ENCODE measurements at regions not wholly inside any gene's neighbourhood (a gene's known extent, or its start where the extent isn't known, plus 50 kb on each side); places are given as distances from the start of the nearest gene placed in this dataset.
"Not testable (repeated sequence)": the region's sequence is repeated elsewhere in the genome, so short reads cannot be mapped to it uniquely, and the experiment has no call there.

DNA sequence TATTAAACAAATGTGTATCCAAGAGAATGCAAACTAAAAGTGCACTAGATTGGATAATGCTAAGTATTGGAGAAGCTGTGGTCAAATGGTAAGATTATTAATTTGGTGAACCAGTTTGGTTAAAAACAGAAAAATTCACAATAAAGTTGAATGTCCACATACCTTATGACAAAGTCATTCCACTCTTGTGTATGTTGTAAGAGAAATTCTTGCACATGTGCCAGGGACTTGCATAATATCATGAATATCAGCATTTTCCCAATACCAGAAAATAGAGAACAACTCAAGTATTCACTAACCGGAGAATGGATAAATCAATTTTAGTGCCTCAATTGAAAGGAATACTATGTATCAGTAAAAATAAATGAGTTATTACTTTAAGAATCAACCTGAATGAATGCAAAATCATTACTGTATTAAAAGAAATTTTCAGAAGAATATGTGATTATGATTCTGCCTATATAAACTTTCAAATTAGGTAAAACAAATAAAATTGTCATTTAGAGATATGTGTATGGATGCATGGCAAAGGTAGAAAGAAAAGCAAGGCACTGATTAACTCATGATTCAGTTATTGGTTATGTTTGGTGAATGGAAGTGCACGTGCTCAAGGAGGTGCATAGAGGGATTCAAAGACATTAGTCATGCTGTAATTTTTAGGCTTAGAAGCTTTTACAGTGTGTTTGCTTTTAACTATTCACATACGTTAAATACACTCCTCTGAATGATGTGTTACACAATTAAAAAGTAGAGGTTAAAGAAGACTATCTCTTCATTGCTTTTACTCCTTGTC, 217.4 kb upstream of the KCNK2 start:
- no peak for DNase-seq

DNA sequence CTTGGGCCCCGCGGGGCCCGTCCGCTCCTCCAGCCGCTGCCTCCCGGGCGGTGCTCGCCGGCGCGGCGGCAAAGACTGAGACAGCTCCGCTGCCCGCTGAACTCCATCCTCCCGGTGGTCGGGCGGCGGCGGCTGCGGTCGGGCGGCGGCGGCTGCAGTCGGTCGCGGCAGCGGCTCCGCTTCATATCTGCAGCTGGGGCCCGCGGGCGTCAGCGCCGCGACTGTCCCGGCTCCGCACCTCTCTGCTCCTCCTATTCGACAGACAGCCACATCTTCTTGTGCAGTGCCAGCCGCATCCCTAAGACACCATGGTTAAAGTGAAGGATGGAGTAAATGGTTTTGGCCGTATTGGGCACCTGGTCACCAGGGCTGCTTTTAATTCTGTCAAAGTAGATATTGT, 212.1 kb upstream of the KCNK2 start:
- DNase-seq, result not testable (repeated sequence)

DNA sequence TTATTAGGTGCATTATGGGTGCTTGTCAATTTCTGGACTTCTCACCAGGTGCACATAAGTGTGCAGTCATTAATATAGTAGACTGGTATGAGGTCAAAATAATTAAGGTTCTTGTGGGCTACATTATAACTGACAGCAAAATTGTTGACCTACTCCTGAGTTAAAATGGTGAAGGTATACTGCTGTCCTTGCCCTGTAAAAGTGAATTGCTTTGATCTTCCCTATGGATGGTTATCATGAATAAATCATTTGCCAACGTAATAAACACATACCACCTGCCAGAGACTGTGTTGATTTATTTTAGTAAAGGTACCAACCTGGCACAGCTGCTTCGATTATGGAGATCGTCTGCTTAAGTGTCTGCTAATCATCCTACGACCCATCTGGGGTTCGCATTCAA, 201.6 kb upstream of the KCNK2 start:
- no peak for DNase-seq

DNA sequence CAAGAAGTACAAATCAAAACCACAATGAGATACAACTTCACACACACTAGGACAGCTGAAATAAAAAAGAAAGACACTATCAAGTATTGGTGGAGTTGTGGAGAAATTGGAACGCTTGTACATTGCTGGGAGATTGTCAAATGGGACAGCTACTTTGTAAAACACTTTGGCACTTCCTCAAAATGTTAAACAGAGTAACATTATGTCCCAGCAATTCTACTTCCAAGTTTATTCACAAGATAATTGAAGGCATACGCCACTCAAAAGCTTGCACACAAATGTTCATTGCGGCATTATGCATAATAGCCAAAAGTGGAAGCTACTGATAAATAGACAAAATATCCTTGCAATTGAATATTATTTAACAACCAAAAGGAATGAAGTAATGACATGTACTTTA, 199.9 kb upstream of the KCNK2 start:
- DNase-seq, result no peak

DNA sequence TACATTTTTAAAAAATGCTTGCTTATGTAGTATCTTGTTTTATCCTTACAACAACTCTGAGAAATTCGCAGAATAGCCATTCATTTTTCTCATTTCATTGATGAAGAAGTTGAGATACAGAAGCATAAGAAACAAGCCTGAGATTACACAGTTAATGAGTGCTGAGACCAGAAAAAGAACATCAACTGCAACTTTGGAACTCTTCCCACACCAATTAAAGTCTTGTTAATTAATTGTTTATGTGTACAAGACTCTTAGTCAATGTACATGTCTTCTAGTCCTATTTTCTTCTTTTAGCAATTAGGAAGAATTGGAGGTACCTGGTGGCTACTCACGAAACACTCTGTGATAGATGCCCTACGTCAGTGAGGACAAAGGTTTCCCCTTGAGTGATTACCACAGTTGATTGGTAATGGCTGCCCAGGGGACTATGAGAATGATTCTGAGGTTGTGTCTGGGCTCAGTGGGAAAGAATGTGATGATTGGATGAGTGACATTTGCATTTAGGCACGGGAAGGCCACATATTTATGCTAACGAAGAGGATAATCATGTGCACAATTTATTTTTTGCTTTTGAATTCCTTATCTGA, 187.4 kb upstream of the KCNK2 start:
- no peak for DNase-seq

DNA sequence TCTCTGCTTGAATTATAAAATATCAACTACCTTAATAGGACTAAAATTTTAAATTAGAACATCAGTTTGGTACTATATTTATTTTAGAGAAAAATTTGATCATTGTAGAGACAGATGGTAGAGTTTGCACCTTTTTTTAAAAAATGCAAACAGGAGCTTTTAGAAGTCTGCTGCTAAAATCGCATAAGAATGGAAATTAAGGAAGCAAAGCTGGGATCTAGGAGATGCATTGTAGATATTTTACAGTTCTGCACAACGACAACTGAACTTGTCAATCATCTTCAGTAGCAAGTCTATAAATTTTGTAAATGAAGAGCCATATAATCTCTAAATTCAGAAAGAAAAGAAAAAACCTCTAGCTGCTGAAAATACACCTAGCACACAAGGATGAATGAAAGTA, 185.6 kb upstream of the KCNK2 start:
- no peak for DNase-seq

DNA sequence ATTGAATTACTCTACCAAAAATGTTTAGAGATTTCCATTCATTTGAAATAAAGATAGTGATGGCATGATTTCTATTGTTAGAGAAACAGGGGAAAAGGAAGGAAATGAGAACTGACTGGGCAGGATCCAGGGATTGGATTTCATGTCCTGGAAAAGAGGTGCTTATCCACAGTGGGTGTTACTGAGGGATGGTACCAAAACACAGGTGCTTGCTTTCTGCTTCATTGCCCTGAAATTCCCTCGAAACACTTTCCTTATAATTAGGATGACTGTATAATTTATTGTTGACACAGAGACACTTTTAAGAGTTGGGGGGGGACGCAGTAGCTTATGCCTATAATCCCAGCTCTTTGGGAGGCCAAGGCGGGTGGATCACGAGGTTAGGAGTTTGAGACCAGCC, 185.0 kb upstream of the KCNK2 start:
- no peak for DNase-seq

DNA sequence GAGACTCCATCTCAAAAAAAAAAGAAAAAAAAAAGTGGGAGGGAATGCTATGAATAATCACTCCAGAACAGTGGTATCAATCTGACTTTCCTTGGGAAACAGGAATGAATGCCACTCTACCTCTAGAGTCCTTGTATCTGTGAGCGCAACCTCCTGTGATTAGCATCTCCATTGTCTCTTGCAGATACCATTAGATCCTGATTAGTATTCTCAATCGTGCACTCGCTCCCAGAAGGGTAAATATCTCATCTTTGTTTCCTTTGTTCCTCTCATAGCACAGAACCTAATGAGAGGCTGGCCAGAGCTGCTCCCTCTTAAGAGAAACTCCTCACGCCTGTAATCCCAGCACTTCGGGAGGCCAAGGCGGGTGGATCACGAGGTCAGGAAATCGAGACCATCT, 184.4 kb upstream of the KCNK2 start:
- no peak for DNase-seq

DNA sequence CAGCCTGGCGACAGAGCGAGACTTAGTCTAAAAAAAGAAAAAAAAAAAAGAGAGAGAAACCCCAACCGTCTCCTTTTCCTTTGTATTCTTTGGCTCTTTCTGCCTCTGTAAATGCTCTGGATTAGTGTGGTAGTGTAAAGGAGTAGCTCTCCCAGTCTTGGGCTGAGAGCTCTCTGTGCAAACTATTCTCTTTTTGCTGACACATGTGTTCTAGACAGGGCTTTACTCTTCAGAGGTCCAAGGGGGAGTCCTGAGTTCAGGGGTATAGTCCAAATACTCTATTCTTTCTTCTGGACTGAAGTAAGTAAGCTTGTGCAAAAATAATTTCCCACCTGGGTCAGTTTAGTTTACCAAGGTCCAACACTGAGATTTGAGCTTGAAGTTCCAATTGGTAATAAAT, 183.8 kb upstream of the KCNK2 start:
- DNase-seq, result no peak

DNA sequence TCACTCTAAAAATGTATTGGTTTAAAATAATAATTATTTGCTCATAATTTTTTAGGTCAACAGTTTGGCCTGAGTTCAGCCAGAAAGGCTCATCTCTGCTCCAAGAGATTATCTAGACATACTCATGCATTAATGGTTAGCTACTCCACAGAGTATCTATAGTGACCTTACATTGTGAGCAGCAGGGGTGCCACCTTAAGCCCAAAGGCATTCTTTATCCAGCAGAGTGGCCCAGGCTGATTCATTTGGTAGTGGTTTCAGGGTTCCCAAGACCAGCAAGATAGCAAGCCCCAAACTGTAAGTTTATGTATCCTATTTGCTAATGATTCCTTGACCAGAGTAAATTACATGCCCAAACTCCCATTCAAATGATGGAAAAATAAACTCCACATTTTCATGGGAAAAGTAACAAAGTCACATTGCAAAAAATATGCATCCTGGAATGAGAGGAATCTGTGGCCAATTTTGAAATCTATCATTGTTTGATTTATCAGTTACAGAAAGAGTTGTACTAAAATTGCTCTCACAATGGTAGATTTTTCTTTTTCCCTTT, 182.6 kb upstream of the KCNK2 start:
- DNase-seq, result no peak

DNA sequence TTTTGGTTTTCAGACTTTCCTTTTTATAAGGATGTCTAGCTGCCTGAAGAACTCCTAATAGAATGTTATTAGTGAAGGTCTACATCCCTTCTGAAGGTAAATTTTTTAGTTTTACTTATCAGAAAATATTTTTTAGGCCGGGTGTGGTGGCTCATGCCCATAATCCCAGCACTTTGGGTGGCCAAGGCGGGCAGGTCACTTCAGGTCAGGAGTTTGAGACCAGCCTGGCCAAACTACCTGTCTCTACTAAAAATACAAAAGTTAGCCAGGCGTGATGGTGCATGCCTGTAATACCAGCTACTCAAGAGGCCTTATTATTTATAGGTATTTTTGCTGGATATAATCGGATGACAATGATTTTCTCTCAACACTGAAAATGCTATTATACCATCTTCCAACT, 181.9 kb upstream of the KCNK2 start:
- DNase-seq, result no peak

DNA sequence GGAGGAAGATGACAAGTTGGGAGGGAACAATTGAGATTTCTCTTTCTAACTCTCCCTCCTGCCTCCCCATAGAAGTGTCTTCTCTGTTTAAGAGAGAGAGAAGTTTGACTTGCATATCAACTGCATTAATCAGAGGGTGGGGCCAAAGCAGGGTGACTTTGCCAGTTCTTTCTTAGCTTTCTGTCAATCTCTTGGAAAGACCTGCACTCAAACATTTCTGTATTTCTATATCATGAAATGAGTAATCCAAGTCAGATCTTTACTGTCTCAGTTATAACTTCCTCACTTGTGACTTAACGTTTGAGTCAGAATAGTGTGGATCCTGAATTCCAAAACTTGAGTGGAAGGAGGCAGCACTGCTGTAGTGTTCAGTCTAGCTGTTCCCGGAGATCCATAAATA, 180.8 kb upstream of the KCNK2 start:
- DNase-seq, result peak; percentile 35

DNA sequence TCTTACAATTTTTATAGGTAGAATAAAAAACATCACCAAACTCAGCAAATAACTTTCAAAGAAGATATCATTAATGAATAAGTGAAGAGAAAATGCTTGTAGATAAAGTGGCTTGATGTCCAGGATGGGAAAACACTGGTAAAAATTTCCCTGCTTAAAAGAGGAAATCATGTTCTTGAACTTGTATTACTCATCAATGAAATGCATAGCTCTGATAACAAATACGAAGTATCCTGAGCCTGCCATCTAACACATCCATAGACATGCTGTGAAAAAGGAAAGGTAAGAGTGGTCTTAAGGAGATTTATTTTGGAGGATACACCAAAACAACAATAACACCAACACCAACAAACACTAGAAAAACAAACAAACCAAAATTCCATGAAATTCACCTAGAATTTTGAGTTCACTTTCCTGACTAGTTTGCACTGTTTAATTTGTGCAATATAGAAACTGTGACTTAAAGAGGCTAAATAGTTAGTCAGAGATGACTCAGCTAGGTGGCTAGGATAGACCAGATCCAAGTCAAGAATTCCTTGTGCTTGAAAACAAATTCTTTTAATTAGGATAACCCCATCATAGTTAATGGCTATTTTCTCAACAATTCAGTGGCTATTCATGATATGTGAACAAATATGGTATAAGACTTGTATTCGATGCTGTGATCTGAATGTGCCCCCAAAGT, 179.8 kb upstream of the KCNK2 start:
- DNase-seq, result peak; percentile 26

DNA sequence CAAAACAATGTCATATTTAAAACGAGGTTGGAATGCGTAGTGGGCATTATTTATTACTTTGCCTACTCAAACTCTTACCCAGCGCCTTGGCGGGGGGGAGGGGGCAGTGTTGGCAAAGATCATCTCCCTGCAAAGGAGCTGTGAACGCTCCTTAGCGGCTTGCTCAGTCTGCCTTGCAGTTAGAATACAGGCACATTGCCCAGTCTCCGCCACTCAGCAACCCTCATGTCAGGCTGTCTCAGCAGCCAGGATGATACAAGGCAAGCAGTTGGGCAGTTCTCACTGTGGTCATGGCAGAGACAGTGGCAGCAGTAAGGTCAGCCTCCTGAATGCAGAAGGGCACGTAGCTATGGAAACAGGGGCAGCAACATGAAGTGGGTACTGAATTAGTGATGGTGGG, 170.4 kb upstream of the KCNK2 start:
- no peak for DNase-seq

DNA sequence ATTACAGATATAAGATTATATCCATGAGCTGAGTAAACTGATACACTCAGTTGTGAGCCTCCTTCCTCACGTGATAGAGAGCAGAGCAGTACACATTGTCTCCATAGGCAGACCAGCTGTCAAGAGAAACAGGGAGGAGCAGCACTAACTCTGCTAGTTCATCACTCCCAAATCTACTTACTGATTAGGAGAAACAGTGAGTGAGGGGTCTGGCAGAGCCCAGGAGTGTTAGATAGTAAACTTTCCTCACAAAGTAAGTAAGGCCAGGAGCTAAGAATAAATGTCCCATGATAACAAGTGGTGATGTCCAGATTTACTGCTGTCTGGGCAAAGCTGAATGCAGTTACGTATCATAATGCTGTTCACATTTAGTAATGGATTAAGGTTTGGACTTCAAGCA, 168.6 kb upstream of the KCNK2 start:
- no peak for DNase-seq

DNA sequence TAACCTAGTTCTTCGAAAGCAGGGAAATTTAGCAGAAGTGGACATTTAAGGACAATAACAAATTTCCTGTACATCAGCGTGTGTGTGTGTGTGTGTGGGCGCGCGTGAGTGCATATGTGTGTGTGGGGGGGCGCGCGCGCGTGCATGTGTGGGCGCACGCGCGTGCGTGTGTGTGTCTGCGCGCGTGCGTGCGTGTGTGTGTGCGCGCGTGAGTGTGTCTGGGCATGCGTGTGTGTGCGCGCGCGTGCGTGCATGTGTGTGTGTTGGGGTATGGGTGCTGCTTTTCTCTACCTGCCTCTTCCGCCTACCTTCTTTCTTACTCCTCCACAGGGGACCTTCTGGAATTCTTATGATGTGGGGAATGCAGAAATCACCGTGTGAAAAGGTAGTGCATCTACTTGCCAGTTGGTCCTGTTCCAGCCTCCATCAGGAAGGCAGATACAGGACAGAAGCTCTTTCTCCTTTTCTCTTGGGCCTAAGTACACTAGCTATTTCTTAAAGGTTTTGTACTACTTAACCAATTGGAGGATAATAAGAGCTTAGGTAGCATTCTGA, 165.4 kb upstream of the KCNK2 start:
- no peak for DNase-seq

DNA sequence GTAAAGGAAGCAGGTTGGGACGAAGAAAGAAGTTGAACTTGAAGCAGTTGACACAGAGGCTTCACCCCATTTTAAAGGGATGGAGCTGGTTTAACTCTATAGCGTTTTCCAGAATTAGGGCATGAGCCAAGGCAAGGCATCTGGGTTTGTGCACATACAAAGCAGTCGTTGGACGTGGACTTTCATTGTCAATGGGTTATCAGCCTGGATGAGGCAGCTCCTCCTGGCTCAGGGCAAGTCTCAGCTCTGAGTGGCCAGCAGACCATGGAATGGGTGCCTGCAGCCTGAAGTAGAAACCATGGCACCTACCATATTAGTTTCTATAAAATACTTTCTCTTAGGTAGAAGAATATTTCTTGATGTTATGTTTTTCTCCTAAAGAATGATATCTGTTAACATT, 163.8 kb upstream of the KCNK2 start:
- DNase-seq, result no peak

DNA sequence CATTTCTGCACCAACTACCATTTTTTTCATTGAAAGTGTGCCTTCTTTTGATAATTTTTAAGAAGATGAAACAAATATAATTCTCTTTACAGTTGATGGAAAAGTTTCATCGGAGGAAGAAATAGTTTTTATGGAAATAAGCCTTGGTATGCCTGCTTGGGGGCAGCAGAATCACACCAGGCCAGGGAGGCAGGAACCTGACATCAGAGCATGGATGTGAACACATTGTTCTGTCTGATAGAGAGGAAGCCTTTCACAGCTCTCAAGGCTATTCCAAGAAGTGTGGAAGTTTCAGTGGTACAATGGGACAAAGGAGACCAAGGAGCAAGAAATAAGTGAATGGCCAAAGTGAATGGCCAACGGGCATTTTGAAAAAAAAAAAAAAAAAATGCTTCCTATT, 162.2 kb upstream of the KCNK2 start:
- peak; percentile 35 for DNase-seq

DNA sequence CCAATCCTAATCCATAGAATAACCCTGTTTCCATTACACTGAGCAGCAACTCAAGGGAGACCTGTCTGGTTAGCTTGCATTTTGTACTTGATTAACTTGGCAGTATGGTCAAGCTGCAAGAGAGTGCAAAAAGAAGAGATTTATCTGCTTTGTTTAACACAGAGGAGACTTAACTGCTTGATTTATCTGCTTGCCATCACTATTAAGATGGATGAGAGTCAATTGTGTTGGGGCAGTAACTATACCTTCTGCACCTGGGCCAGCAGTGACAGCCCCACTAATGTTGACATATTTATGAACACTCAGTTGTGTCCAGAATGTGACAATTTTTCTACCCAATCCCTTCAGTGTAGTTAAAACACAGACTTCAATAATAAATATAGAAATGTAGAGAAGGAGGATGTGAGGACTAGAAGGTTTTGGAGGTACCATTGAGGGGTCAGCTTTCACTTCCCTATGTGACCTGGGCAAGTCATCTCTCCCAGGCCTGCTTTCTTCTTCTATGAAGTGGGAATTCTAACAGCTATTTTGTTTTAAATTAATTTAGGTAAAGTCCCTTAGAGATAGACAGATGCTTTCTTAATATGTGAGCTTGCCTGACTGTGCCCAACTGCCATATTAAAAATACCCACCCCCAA, 159.1 kb upstream of the KCNK2 start:
- DNase-seq, result no peak

DNA sequence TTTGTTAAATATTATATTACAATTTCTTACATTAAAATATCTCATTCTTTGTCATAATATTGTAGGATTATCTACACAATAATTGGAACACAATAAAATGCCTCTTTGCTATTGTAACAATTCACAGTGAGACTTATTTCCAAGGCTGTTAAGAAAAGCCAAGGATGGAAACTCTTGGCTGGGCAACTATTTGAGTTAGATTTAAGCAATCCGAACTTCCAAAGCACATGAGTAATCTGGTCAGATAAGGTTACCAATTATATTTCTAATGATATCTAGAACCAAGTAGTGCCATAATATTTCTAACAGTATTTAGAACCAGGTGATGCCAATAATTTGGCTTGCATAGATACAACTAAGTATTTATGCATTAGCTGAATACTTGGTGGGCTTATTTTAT, 154.7 kb upstream of the KCNK2 start:
- DNase-seq, result no peak

DNA sequence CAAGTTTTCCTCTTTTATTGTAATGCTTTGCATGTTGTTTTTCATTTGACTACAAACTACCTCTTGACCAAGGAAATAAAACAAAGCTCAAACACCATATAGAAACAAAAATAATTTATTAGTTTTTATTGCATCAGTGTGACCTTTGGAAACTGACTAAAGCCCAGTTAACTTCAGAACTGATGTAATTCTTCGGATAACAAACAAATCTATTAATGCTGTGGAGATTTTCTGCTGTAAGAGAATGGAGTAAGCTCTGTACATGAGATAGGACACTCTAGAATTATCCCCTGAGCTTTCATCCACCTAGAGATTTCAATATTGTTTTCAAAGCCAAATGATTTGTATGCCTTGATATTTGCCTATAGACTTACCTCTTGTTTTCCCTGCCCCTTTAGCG, 154.0 kb upstream of the KCNK2 start:
- DNase-seq, result no peak

DNA sequence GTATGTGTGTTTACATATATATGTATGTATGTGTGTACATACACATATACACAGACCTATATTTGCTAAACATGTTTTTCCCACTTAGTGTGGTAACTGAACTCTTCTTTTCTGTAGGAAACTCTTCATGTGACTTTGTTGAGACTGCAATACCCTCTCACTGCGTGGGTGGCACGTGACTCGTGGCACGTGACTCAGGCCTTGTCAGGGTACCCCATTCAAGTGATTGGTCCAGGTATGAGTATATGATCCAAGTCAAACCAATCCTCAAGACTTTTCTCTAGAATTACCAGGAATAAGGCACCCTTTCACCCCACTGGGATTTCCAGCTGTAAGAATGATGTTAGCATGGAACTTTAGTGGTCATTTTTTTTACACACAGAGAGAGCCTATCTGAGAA, 149.2 kb upstream of the KCNK2 start:
- DNase-seq, result no peak

DNA sequence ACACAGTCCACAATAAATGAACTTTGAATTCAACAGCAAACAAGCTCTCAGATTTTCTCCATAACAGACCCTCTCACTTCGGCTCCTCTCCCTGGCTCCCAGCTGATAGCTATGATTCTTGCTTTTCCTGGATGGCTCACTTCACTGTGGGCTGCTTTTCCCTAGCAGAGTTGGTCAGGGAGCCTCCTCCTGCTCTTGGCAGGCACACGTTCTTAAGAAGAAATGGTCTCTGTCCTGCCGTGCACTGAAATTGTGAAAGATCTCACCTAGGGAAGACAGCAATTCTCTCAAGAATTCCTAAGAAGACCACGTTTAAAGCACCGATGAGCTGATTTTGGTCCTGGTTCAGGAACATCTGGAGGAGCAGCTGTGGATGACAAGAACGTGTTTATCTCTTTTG, 148.5 kb upstream of the KCNK2 start:
- DNase-seq, result no peak
